Prostate gland (tissue), 2 donors: ENCODE measurements at regions not wholly inside any gene's neighbourhood (a gene's known extent, or its start where the extent isn't known, plus 50 kb on each side); places are given as distances from the start of the nearest gene placed in this dataset.

Experiments used
- DNase-seq: peaks from one replicate; pipeline ENCODE4 v3.0.0-alpha.2; 2019; ENCODE audit warnings: low spot score
- H3K27ac ChIP-seq, 2 donors: fragments of 200-600 bp; sonication (generic); 2 replicates each; pipeline ENCODE4 v1.5.1; 2017 to 2019
- H3K27me3 ChIP-seq: fragments of 200-600 bp; sonication (generic); replicated peaks from 2 replicates; pipeline ENCODE4 v1.5.1; 2019; ENCODE audit not compliant: insufficient read depth
- H3K36me3 ChIP-seq, 2 donors: fragments of 200-600 bp; sonication (generic); 1 replicate in 1 of 2; 2 replicates in 1 of 2; pipeline versions ENCODE4 v1.5.1 to v1.8.1; 2017 to 2019
- H3K4me1 ChIP-seq: fragments of 200-600 bp; sonication (generic); replicated peaks from 2 replicates; pipeline ENCODE4 v1.5.1; 2019
- H3K4me3 ChIP-seq, 2 donors: fragments of 200-600 bp; sonication (generic); 2 replicates each; pipeline ENCODE4 v1.5.1; 2017 to 2019
- H3K9me3 ChIP-seq: fragments of 200-600 bp; sonication (generic); 2 replicates; pipeline ENCODE4 v1.5.1; 2017
- CTCF ChIP-seq, 4 experiments: fragments of 200-600 bp in 2 of 4; fragments of 450-650 bp in 2 of 4; sonication (generic) in 2 of 4; IDR thresholded peaks; 1 replicate in 3 of 4; 2 replicates in 1 of 4; pipeline ENCODE4 v1.5.1; 2016 to 2019; ENCODE audit warnings: antibody characterized with exemption in 4 of 4, mild to moderate bottlenecking in 2 of 4, moderate library complexity in 2 of 4
- POLR2A ChIP-seq: fragments of 450-650 bp; IDR thresholded peaks from one replicate; pipeline ENCODE4 v1.6.1; 2016; ENCODE audit warnings: antibody characterized with exemption, mild to moderate bottlenecking
- POLR2AphosphoS5 ChIP-seq: sonication (generic); formaldehyde crosslinking; IDR thresholded peaks from one replicate; pipeline ENCODE4 v1.6.1; 2017; ENCODE audit warnings: antibody characterized with exemption
- WGBS: methylation state at CpG from one replicate; pipeline ENCODE4 v1.1.5; 2018; 5-methylcytosine and 5-hydroxymethylcytosine counted together
- intact Hi-C: fragments of 100-400 bp; cut with DNase I; formaldehyde crosslinking; loops from one replicate; pipeline ENCODE4 v1.14.2; 2022

GRCh38 chr15:39455471-39455991, 125.3 kb upstream of the THBS1 start:
- Histone ChIP-seq H3K4me1 (peaks cover 13% of the 10 kb centered on the region), H3K36me3 (no peaks in the 10 kb centered on the region), H3K9me3 (no peaks in the 10 kb centered on the region), H3K27me3 (no peaks in the 10 kb centered on the region), H3K27ac (no peak overlapping the region), H3K4me3 (no peak overlapping the region)
- intact Hi-C loops, result no loop called here
- TF ChIP-seq POLR2AphosphoS5 (peak; percentile 45), CTCF (IDR thresholded peaks at IDR 0.05) (no peak), POLR2A (no peak)
- 48% methylated on average over 5 of the region's 5 CpGs for WGBS
- DNase-seq, result no peak

- 86% methylated on average over 2 of the region's 2 CpGs for WGBS
These were observed 124.7 kb upstream of the THBS1 start for GRCh38 chr15:39456159-39456558.

GRCh38 chr15:39456582-39457330, 124.1 kb upstream of the THBS1 start:
- intact Hi-C loops, result no loop called here
- TF ChIP-seq POLR2A, result no peak
- no peak for TF ChIP-seq CTCF (IDR thresholded peaks at IDR 0.05)
- no peak for TF ChIP-seq POLR2AphosphoS5
- 89% methylated on average over 10 of the region's 10 CpGs for WGBS
- DNase-seq, result no peak
- peaks cover 13% of the 10 kb centered on the region for H3K4me1 ChIP-seq
- H3K9me3 ChIP-seq, result no peaks in the 10 kb centered on the region
- H3K27ac ChIP-seq, result no peak overlapping the region
- H3K36me3 ChIP-seq, result no peaks in the 10 kb centered on the region
- H3K27me3 ChIP-seq, result no peaks in the 10 kb centered on the region
- no peak overlapping the region for H3K4me3 ChIP-seq

More at GRCh38 chr15:39456159-39456558, 124.7 kb upstream of the THBS1 start:
- H3K27ac ChIP-seq, result no peak overlapping the region
- intact Hi-C loops, result no loop called here
- TF ChIP-seq CTCF (IDR thresholded peaks at IDR 0.05), result no peak
- H3K4me1 ChIP-seq, result peaks cover 13% of the 10 kb centered on the region
- DNase-seq, result no peak
- no peaks in the 10 kb centered on the region for H3K36me3 ChIP-seq
- no peaks in the 10 kb centered on the region for H3K9me3 ChIP-seq
- no peaks in the 10 kb centered on the region for H3K27me3 ChIP-seq
- no peak overlapping the region for H3K4me3 ChIP-seq

GRCh38 chr15:39458131-39458530, 122.7 kb upstream of the THBS1 start:
- no peak for TF ChIP-seq CTCF (IDR thresholded peaks at IDR 0.05)
- no peak for TF ChIP-seq POLR2A
- TF ChIP-seq POLR2AphosphoS5, result no peak
- H3K4me3 ChIP-seq, result no peak overlapping the region
- intact Hi-C loops, result no loop called here
- no peak overlapping the region for H3K27ac ChIP-seq
- H3K9me3 ChIP-seq, result no peaks in the 10 kb centered on the region
- H3K27me3 ChIP-seq, result no peaks in the 10 kb centered on the region
- no peaks in the 10 kb centered on the region for H3K36me3 ChIP-seq
- peaks cover 13% of the 10 kb centered on the region for H3K4me1 ChIP-seq
- 99% methylated on average over 3 of the region's 3 CpGs for WGBS
- no peak for DNase-seq

GRCh38 chr15:39459548-39459947, 121.3 kb upstream of the THBS1 start:
- Histone ChIP-seq H3K9me3 (no peaks in the 10 kb centered on the region), H3K27ac (no peak overlapping the region), H3K27me3 (no peaks in the 10 kb centered on the region), H3K36me3 (no peaks in the 10 kb centered on the region), H3K4me1 (peaks cover 8% of the 10 kb centered on the region), H3K4me3 (no peak overlapping the region)
- intact Hi-C loops, result no loop called here
- DNase-seq, result no peak
- WGBS, result 53% methylated on average over 1 of the region's 1 CpG
- TF ChIP-seq CTCF (IDR thresholded peaks at IDR 0.05) (no peak), POLR2AphosphoS5 (no peak), POLR2A (no peak)
